ENCODE measurements at regions not wholly inside any gene's neighbourhood (a gene's known extent, or its start where the extent isn't known, plus 50 kb on each side); places are given as distances from the start of the nearest gene placed in this dataset.

- TF ChIP-seq, protein P1, sequence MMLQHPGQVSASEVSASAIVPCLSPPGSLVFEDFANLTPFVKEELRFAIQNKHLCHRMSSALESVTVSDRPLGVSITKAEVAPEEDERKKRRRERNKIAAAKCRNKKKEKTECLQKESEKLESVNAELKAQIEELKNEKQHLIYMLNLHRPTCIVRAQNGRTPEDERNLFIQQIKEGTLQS (IDR thresholded peaks at IDR 0.05; ENCODE audit: borderline replicate concordance, extremely low read depth, low read depth, low read length) = no peak
- TF ChIP-seq MLLT1 (IDR thresholded peaks at IDR 0.05) = no peak
- TF ChIP-seq ASH2L (IDR thresholded peaks at IDR 0.05; ENCODE audit: borderline replicate concordance, low read depth) = no peak
- TF ChIP-seq, protein P2, sequence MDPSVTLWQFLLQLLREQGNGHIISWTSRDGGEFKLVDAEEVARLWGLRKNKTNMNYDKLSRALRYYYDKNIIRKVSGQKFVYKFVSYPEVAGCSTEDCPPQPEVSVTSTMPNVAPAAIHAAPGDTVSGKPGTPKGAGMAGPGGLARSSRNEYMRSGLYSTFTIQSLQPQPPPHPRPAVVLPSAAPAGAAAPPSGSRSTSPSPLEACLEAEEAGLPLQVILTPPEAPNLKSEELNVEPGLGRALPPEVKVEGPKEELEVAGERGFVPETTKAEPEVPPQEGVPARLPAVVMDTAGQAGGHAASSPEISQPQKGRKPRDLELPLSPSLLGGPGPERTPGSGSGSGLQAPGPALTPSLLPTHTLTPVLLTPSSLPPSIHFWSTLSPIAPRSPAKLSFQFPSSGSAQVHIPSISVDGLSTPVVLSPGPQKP (IDR thresholded peaks at IDR 0.05; ENCODE audit: low read depth, low read length) = no peak
- no peak for TF ChIP-seq PAX8 (IDR thresholded peaks at IDR 0.05)
- no peak for TF ChIP-seq SREBF1 (IDR thresholded peaks at IDR 0.05; ENCODE audit: low read length)
- TF ChIP-seq, protein P3, sequence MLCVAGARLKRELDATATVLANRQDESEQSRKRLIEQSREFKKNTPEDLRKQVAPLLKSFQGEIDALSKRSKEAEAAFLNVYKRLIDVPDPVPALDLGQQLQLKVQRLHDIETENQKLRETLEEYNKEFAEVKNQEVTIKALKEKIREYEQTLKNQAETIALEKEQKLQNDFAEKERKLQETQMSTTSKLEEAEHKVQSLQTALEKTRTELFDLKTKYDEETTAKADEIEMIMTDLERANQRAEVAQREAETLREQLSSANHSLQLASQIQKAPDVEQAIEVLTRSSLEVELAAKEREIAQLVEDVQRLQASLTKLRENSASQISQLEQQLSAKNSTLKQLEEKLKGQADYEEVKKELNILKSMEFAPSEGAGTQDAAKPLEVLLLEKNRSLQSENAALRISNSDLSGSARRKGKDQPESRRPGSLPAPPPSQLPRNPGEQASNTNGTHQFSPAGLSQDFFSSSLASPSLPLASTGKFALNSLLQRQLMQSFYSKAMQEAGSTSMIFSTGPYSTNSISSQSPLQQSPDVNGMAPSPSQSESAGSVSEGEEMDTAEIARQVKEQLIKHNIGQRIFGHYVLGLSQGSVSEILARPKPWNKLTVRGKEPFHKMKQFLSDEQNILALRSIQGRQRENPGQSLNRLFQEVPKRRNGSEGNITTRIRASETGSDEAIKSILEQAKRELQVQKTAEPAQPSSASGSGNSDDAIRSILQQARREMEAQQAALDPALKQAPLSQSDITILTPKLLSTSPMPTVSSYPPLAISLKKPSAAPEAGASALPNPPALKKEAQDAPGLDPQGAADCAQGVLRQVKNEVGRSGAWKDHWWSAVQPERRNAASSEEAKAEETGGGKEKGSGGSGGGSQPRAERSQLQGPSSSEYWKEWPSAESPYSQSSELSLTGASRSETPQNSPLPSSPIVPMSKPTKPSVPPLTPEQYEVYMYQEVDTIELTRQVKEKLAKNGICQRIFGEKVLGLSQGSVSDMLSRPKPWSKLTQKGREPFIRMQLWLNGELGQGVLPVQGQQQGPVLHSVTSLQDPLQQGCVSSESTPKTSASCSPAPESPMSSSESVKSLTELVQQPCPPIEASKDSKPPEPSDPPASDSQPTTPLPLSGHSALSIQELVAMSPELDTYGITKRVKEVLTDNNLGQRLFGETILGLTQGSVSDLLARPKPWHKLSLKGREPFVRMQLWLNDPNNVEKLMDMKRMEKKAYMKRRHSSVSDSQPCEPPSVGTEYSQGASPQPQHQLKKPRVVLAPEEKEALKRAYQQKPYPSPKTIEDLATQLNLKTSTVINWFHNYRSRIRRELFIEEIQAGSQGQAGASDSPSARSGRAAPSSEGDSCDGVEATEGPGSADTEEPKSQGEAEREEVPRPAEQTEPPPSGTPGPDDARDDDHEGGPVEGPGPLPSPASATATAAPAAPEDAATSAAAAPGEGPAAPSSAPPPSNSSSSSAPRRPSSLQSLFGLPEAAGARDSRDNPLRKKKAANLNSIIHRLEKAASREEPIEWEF (IDR thresholded peaks at IDR 0.05; ENCODE audit: insufficient replicate concordance, low read depth, low read length) = no peak
Observed at GRCh38 chr7:109437957-109438356, 868.3 kb downstream of the DNAJB9 start (continued).
